ENCODE measurements at regions not wholly inside any gene's neighbourhood (a gene's known extent, or its start where the extent isn't known, plus 50 kb on each side); places are given as distances from the start of the nearest gene placed in this dataset.

DNA sequence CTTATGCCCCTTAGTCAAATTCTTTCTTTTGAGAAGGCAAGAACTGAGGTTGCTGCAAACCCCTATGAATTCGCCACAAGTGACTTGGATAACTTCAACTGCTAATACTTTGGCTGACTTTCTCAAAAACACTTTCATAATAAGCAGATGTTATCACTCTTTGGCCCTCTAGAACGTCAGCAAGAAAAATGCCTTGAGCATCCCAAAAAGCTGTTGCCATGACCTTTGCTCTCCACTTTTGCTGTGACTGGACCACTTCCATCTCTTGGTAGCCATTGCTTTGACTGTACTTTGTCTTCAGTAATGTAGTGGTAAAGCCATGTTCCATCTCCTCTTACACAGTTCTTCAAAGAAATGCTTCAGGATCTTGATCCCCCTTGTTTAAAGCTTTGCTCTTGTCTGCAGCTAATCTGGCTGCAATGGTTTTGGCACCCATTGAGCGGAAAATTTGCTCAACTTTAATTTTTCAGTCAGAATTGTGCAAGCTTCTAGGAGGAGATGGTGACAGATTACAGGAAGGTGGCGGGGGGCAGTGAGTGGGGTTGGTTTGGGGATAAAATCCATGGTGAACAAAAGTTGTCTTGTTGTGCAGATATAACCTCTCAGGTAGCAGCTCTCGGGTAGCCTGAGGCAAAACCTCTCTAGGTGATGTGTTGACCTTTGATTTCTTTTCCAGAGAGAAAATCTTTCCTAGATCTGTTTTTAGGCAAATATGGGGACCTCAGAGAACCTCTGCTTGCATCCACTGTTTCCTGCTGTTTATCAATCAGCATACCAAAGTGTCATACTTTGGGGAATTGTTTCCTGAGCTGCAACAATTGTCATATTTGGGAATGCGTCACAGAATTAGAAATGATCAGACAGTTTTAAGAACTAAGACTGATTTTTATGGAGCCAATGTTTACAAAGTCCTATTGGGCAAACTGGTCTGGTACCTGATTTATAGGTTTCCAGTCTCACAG is 83.6 kb downstream of the CCR1 start:
- TF ChIP-seq, protein P1, sequence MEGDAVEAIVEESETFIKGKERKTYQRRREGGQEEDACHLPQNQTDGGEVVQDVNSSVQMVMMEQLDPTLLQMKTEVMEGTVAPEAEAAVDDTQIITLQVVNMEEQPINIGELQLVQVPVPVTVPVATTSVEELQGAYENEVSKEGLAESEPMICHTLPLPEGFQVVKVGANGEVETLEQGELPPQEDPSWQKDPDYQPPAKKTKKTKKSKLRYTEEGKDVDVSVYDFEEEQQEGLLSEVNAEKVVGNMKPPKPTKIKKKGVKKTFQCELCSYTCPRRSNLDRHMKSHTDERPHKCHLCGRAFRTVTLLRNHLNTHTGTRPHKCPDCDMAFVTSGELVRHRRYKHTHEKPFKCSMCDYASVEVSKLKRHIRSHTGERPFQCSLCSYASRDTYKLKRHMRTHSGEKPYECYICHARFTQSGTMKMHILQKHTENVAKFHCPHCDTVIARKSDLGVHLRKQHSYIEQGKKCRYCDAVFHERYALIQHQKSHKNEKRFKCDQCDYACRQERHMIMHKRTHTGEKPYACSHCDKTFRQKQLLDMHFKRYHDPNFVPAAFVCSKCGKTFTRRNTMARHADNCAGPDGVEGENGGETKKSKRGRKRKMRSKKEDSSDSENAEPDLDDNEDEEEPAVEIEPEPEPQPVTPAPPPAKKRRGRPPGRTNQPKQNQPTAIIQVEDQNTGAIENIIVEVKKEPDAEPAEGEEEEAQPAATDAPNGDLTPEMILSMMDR (conservative IDR thresholded peaks at IDR 0.05; ENCODE audit: low read depth, low read length) = no peak
- no peaks in the 10 kb centered on the region for H3K36me3 ChIP-seq (ENCODE audit: insufficient read depth)
- no peaks in the 10 kb centered on the region for H4K20me1 ChIP-seq (ENCODE audit: insufficient read depth)
- H3K4me3 ChIP-seq (IDR thresholded peaks at IDR 0.05; ENCODE audit: insufficient read depth, low read depth, low read length) = no peak overlapping the region
- H3K4me2 ChIP-seq = no peak overlapping the region
- H3K27ac ChIP-seq = no peak overlapping the region
- H2AFZ ChIP-seq (ENCODE audit: low read depth) = no peak overlapping the region
- no peaks in the 10 kb centered on the region for H3K27me3 ChIP-seq (ENCODE audit: insufficient read depth, low read depth)
- H3K79me2 ChIP-seq (ENCODE audit: insufficient read depth, low read depth) = no peaks in the 10 kb centered on the region
- no peak overlapping the region for H3K9ac ChIP-seq
- no peaks in the 10 kb centered on the region for H3K4me1 ChIP-seq (ENCODE audit: low read depth, poor library complexity, severe bottlenecking)

DNA sequence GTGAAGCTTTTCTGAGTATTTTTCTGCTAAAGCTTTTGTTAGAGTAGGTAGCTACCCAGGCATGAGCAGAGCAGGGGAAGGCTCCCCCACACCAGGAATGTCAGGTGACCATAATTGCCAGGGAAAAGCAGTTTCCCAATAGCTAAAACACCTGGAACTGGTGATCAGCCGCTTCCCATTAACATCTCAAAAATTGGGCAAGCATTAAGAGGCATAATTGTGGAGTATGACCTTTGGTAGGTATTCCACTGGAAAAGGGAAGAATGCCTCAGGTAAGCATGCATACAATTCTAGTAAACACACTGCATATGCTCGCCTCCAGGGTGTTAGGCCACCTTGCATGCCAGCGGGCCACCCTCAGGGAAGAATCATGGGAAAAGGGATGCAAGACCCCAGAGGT is 84.5 kb downstream of the CCR1 start:
- H3K79me2 ChIP-seq (ENCODE audit: insufficient read depth, low read depth) = no peaks in the 10 kb centered on the region
- H3K27ac ChIP-seq = no peak overlapping the region
- H2AFZ ChIP-seq (ENCODE audit: low read depth) = no peak overlapping the region
- no peaks in the 10 kb centered on the region for H3K4me1 ChIP-seq (ENCODE audit: low read depth, poor library complexity, severe bottlenecking)
- H4K20me1 ChIP-seq (ENCODE audit: insufficient read depth) = no peaks in the 10 kb centered on the region
- H3K36me3 ChIP-seq (ENCODE audit: insufficient read depth) = no peaks in the 10 kb centered on the region
- H3K4me2 ChIP-seq = no peak overlapping the region
- no peaks in the 10 kb centered on the region for H3K27me3 ChIP-seq (ENCODE audit: insufficient read depth, low read depth)
- H3K4me3 ChIP-seq (IDR thresholded peaks at IDR 0.05; ENCODE audit: insufficient read depth, low read depth, low read length) = no peak overlapping the region
- H3K9ac ChIP-seq = no peak overlapping the region
- TF ChIP-seq, protein P1 (conservative IDR thresholded peaks at IDR 0.05; ENCODE audit: low read depth, low read length) = no peak

DNA sequence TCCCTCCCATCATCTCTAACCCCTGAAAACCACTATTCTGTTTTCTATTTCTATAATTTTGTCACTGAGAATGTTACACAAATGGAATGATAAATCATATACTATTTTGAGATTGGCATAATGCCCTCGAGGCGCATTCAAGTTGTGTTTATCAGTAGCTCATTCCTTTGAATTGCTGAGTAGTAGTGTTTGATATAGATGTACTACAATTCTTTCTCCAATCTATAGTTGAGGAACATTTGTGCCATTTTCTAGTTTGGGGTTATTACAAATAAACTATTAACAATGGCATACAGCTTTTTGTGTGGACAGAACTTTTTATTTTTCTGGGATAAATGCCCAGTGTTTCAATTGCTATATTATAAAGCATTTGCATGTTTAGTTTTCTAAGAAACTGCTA is 86.0 kb downstream of the CCR1 start:
- no peak overlapping the region for H3K9ac ChIP-seq
- no peak overlapping the region for H3K27ac ChIP-seq
- H2AFZ ChIP-seq (ENCODE audit: low read depth) = no peak overlapping the region
- H3K27me3 ChIP-seq (ENCODE audit: insufficient read depth, low read depth) = no peaks in the 10 kb centered on the region
- no peaks in the 10 kb centered on the region for H3K36me3 ChIP-seq (ENCODE audit: insufficient read depth)
- H3K4me1 ChIP-seq (ENCODE audit: low read depth, poor library complexity, severe bottlenecking) = no peaks in the 10 kb centered on the region
- TF ChIP-seq, protein P1 (conservative IDR thresholded peaks at IDR 0.05; ENCODE audit: low read depth, low read length) = no peak
- no peak overlapping the region for H3K4me2 ChIP-seq
- no peak overlapping the region for H3K4me3 ChIP-seq (IDR thresholded peaks at IDR 0.05; ENCODE audit: insufficient read depth, low read depth, low read length)
- no peaks in the 10 kb centered on the region for H4K20me1 ChIP-seq (ENCODE audit: insufficient read depth)
- no peaks in the 10 kb centered on the region for H3K79me2 ChIP-seq (ENCODE audit: insufficient read depth, low read depth)

DNA sequence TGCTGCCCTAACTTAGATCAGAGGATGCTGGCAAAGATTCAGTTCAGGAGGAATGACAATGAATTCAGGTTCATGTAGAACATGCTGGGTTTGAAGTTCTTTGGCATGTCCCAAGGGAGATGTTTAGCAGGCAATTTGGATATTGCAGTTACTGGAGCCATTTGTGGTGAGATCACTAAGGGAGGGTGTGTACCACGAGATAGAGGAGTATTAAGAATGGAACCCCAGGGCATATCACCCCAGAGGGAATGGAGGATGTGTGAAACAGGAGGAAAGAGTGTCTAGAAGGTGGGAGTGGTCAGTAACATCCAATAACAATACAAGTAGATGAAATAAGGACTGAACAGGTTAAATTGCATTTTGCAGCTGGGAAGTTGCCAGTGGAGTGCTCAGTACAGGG is 87.1 kb downstream of the CCR1 start:
- H3K36me3 ChIP-seq (ENCODE audit: insufficient read depth) = no peaks in the 10 kb centered on the region

More for the DNA sequence above, 87.1 kb downstream of the CCR1 start:
- H3K4me1 ChIP-seq (ENCODE audit: low read depth, poor library complexity, severe bottlenecking) = no peaks in the 10 kb centered on the region
- no peak overlapping the region for H3K4me3 ChIP-seq (IDR thresholded peaks at IDR 0.05; ENCODE audit: insufficient read depth, low read depth, low read length)
- H3K9ac ChIP-seq = no peak overlapping the region
- no peak overlapping the region for H3K4me2 ChIP-seq
- H2AFZ ChIP-seq (ENCODE audit: low read depth) = no peak overlapping the region
- no peak overlapping the region for H3K27ac ChIP-seq
- TF ChIP-seq, protein P1 (conservative IDR thresholded peaks at IDR 0.05; ENCODE audit: low read depth, low read length) = no peak
- H4K20me1 ChIP-seq (ENCODE audit: insufficient read depth) = no peaks in the 10 kb centered on the region
- no peaks in the 10 kb centered on the region for H3K79me2 ChIP-seq (ENCODE audit: insufficient read depth, low read depth)
- H3K27me3 ChIP-seq (ENCODE audit: insufficient read depth, low read depth) = no peaks in the 10 kb centered on the region

Measured in KMS-11 (cell line).